BJ (cell line): ENCODE measurements at regions not wholly inside any gene's neighbourhood (a gene's known extent, or its start where the extent isn't known, plus 50 kb on each side); places are given as distances from the start of the nearest gene placed in this dataset.

Source experiments
- CTCF ChIA-PET: fragments of 350-600 bp; formaldehyde crosslinking; extraction: SDS; loops from one replicate; lab custom pipeline; 2021; ENCODE audit warnings: antibody characterized with exemption, inconsistent platforms; lab: Yijun Ruan, JAX
- POLR2A ChIA-PET: fragments of 300-600 bp; sonication (Branson Sonifier 250); formaldehyde crosslinking; extraction: SDS; loops from one replicate; lab custom pipeline; 2021; ENCODE audit warnings: antibody characterized with exemption; lab: Charles Lee
- DNase-seq: peaks from one replicate; pipeline ENCODE4 v3.0.0-alpha.2; 2011; ENCODE audit warnings: low read depth
- H3K27me3 ChIP-seq: 2 replicates; pipeline ENCODE4 v1.6.0; 2011; ENCODE audit warnings: low read length; ENCODE audit not compliant: control insufficient read depth, insufficient read depth
- H3K36me3 ChIP-seq: 2 replicates; pipeline ENCODE4 v1.5.1; 2011; ENCODE audit warnings: low read length; ENCODE audit not compliant: control insufficient read depth, insufficient read depth
- H3K4me3 ChIP-seq: 2 replicates; pipeline ENCODE4 v1.5.1; 2011; ENCODE audit warnings: low read depth, mild to moderate bottlenecking, control low read depth, low read length
- TF ChIP-seq, protein P1 (sequence below): IDR thresholded peaks from 2 replicates; pipeline ENCODE4 v1.5.1; 2011; ENCODE audit warnings: low read depth, mild to moderate bottlenecking, control low read depth, inconsistent platforms, low read length, moderate library complexity; ENCODE audit not compliant: insufficient read depth

DNA sequence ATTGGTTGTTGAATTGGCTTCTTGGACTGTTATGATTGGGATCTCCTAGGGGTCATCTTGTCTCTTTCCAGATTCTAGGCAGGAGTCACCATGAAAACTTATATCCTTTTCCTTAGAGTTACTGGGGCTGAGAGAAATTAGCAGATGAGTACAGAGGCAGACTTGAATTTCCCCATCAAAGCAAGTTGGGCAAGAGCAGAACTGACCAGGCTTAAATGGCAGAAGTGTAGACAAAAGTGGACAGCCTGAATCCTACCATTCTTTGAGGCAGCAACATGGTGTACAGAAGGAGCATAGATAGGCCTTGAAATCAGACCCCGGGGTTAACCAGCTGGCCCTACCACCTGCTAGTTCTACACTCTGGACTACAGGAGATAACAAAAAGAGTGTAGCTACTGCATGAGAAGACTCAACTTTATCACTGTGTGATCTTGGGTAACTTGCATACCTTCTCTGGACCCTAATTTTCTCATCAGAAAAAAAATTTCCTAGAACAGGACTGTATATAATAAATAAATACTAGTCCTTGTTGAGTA is 427.4 kb upstream of the CADM1 start:
- H3K36me3 ChIP-seq, result no peaks in the 10 kb centered on the region
- POLR2A ChIA-PET, result no interaction called here
- CTCF ChIA-PET, result no interaction called here
- no peaks in the 10 kb centered on the region for H3K27me3 ChIP-seq
- TF ChIP-seq, protein P1, sequence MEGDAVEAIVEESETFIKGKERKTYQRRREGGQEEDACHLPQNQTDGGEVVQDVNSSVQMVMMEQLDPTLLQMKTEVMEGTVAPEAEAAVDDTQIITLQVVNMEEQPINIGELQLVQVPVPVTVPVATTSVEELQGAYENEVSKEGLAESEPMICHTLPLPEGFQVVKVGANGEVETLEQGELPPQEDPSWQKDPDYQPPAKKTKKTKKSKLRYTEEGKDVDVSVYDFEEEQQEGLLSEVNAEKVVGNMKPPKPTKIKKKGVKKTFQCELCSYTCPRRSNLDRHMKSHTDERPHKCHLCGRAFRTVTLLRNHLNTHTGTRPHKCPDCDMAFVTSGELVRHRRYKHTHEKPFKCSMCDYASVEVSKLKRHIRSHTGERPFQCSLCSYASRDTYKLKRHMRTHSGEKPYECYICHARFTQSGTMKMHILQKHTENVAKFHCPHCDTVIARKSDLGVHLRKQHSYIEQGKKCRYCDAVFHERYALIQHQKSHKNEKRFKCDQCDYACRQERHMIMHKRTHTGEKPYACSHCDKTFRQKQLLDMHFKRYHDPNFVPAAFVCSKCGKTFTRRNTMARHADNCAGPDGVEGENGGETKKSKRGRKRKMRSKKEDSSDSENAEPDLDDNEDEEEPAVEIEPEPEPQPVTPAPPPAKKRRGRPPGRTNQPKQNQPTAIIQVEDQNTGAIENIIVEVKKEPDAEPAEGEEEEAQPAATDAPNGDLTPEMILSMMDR, result no peak
- no peak for DNase-seq
- no peak overlapping the region for H3K4me3 ChIP-seq

DNA sequence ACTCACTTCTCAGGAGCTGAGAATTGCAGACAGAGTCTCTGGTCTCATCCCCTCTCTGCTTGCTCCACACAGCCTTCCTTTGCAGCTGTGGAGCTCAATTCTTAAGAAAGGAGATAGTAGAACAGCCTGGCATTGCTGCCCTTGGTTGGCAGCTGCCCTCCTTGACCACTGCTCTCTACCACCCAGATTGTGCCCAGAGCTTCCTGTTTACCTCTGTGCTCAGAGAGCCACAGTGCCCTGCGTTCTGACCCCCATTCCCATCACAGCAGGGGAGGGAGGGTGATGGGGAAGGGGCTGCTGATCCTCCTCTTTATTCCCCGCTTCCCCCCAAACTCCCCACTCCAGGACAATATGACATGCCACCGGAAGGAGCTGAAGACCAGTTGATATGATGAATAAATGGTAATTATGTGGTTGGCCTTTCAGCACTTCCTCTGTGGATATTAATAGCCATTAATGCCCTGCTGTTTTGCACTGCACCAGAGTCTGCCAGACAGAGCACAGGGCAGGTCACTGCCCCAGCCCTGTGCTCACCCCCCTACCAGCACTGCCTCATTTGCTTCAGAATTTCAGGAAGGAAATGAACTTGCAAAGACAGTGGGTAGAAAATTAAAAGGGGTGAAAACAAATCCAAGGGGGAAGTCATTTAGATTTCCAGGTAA is 426.8 kb upstream of the CADM1 start:
- Histone ChIP-seq H3K27me3 (no peaks in the 10 kb centered on the region), H3K4me3 (no peak overlapping the region), H3K36me3 (no peaks in the 10 kb centered on the region)
- no peak for DNase-seq
- ChIA-PET CTCF (no interaction called here), POLR2A (no interaction called here)
- TF ChIP-seq, protein P1, result no peak

- Histone ChIP-seq H3K4me3 (no peak overlapping the region), H3K36me3 (no peaks in the 10 kb centered on the region), H3K27me3 (no peaks in the 10 kb centered on the region)
- TF ChIP-seq, protein P1, result no peak
- no peak for DNase-seq
- POLR2A ChIA-PET, result no interaction called here
- CTCF ChIA-PET, result no interaction called here
Measured at GRCh38 chr11:115930291-115930690, 426.1 kb upstream of the CADM1 start.

- H3K36me3 ChIP-seq, result no peaks in the 10 kb centered on the region
- ChIA-PET CTCF (no interaction called here), POLR2A (no interaction called here)
- no peak overlapping the region for H3K4me3 ChIP-seq
- TF ChIP-seq, protein P1, result no peak
- DNase-seq, result no peak
- no peaks in the 10 kb centered on the region for H3K27me3 ChIP-seq
Measured at GRCh38 chr11:115929618-115930129, 425.5 kb upstream of the CADM1 start.

- TF ChIP-seq, protein P1, result no peak
- Histone ChIP-seq H3K4me3 (no peak overlapping the region), H3K27me3 (no peaks in the 10 kb centered on the region), H3K36me3 (no peaks in the 10 kb centered on the region)
- CTCF ChIA-PET, result no interaction called here
- DNase-seq, result no peak
- POLR2A ChIA-PET, result no interaction called here
Measured at GRCh38 chr11:115928811-115929210, 424.6 kb upstream of the CADM1 start.
